Adrenal gland (tissue), 5 donors: ENCODE measurements at regions not wholly inside any gene's neighbourhood (a gene's known extent, or its start where the extent isn't known, plus 50 kb on each side); places are given as distances from the start of the nearest gene placed in this dataset.

ENCODE experiments used
- CTCF ChIP-seq, 6 experiments: fragments of 450-650 bp in 4 of 6; fragments of 200-600 bp in 2 of 6; sonication (generic) in 1 of 6; IDR thresholded peaks; 1 replicate in 5 of 6; 2 replicates in 1 of 6; pipeline versions ENCODE4 v1.5.1 to v1.8.0; 2016 to 2021; ENCODE audit warnings: antibody characterized with exemption in 6 of 6, mild to moderate bottlenecking in 2 of 6, moderate library complexity in 1 of 6
- POLR2A ChIP-seq, 2 donors: fragments of 450-650 bp; IDR thresholded peaks; one replicate each; pipeline ENCODE4 v1.6.1; 2017; ENCODE audit warnings: antibody characterized with exemption in 2 of 2, mild to moderate bottlenecking in 2 of 2, moderate library complexity in 1 of 2
- donor health status: DM: no; HTN: no; CAD: no.

- TF ChIP-seq CTCF (IDR thresholded peaks at IDR 0.05) (no peak), POLR2A (IDR thresholded peaks at IDR 0.05) (no peak)
Observed at GRCh38 chrX:46034868-46035267, 510.4 kb downstream of the ZNF674 start.
